ENCODE measurements at regions not wholly inside any gene's neighbourhood (a gene's known extent, or its start where the extent isn't known, plus 50 kb on each side); places are given as distances from the start of the nearest gene placed in this dataset.

- TF ChIP-seq FOXP2 (optimal IDR thresholded peaks at IDR 0.05; ENCODE audit: borderline replicate concordance, extremely low read depth, extremely low read length, insufficient read depth) (no peak), POLR2AphosphoS5 (IDR thresholded peaks at IDR 0.05; ENCODE audit: low read depth, low read length) (no peak)
Observed at GRCh38 chr16:77592021-77592420, 130.3 kb upstream of the NUDT7 start.
